Liver (tissue), 3 donors: ENCODE measurements at regions not wholly inside any gene's neighbourhood (a gene's known extent, or its start where the extent isn't known, plus 50 kb on each side); places are given as distances from the start of the nearest gene placed in this dataset.

Experiments used
- ATF3 ChIP-seq: IDR thresholded peaks from 2 replicates; pipeline ENCODE4 v1.6.1; 2016; ENCODE audit warnings: antibody characterized with exemption
- GABPA ChIP-seq, 2 donors: IDR thresholded peaks in 1 of 2; conservative IDR thresholded peaks in 1 of 2; 2 replicates each; pipeline ENCODE4 v1.6.1; 2016; ENCODE audit warnings: antibody characterized with exemption in 2 of 2, mild to moderate bottlenecking in 1 of 2, moderate library complexity in 1 of 2
- HNF4A ChIP-seq, 2 donors: conservative IDR thresholded peaks; 2 replicates each; pipeline ENCODE4 v1.6.1; 2016; ENCODE audit warnings: antibody characterized with exemption in 2 of 2, mild to moderate bottlenecking in 2 of 2
- HNF4G ChIP-seq: IDR thresholded peaks from 2 replicates; pipeline ENCODE4 v1.6.1; 2016; ENCODE audit warnings: antibody characterized with exemption
- JUND ChIP-seq, 2 donors: IDR thresholded peaks; 2 replicates each; pipeline ENCODE4 v1.6.1; 2016; ENCODE audit warnings: antibody characterized with exemption in 2 of 2
- MAX ChIP-seq: IDR thresholded peaks from 2 replicates; pipeline ENCODE4 v1.6.1; 2016; ENCODE audit warnings: antibody characterized with exemption
- NR2F2 ChIP-seq: IDR thresholded peaks from 2 replicates; pipeline ENCODE4 v1.6.1; 2016; ENCODE audit warnings: antibody characterized with exemption
- RAD21 ChIP-seq, 2 donors: IDR thresholded peaks; 2 replicates each; pipeline ENCODE4 v1.6.1; 2016; ENCODE audit warnings: antibody characterized with exemption in 2 of 2, mild to moderate bottlenecking in 2 of 2
- REST ChIP-seq: IDR thresholded peaks from 2 replicates; pipeline ENCODE4 v1.6.1; 2016; ENCODE audit warnings: antibody characterized with exemption, mild to moderate bottlenecking
- SP1 ChIP-seq: IDR thresholded peaks from 2 replicates; pipeline ENCODE4 v1.6.1; 2018; ENCODE audit warnings: antibody characterized with exemption, mild to moderate bottlenecking
- TAF1 ChIP-seq: conservative IDR thresholded peaks from 2 replicates; pipeline ENCODE4 v1.6.1; 2016; ENCODE audit warnings: antibody characterized with exemption, mild to moderate bottlenecking
- YY1 ChIP-seq: IDR thresholded peaks from 2 replicates; pipeline ENCODE4 v1.6.1; 2016; ENCODE audit warnings: antibody characterized with exemption, mild to moderate bottlenecking
- TF ChIP-seq, protein P1 (sequence below): fragments of 150-350 bp; IDR thresholded peaks from 2 replicates; pipeline ENCODE4 v1.5.1; 2017; ENCODE audit warnings: improper control_type of control experiment, low read depth, low read length; ENCODE audit not compliant: missing input control
- TF ChIP-seq, protein P2 (sequence below): IDR thresholded peaks from 2 replicates; pipeline ENCODE4 v1.6.1; 2016; ENCODE audit warnings: antibody characterized with exemption
- donor health status: healthy.
- donor health status: healthy.

DNA sequence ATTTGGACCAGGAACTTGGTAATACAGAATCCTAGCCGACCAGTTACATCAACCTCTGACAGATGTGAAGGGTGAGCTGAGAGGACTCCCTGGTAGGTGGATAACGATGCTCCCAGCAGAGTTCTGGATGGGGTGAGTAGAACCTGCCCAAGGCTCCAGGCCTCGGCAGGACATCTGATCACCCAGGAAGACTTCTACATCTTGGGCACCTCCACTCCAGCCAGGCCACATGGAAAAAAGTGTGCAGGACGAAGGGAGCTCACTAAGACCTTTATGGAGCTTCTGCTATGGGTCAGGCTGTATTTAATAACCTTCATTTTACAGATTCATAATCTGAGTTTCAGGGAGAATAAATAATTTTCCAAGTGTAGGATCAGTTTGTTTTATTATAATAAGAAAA, 1028.7 kb downstream of the BCL11B start:
- TF ChIP-seq REST, result no peak
- TF ChIP-seq, protein P1, sequence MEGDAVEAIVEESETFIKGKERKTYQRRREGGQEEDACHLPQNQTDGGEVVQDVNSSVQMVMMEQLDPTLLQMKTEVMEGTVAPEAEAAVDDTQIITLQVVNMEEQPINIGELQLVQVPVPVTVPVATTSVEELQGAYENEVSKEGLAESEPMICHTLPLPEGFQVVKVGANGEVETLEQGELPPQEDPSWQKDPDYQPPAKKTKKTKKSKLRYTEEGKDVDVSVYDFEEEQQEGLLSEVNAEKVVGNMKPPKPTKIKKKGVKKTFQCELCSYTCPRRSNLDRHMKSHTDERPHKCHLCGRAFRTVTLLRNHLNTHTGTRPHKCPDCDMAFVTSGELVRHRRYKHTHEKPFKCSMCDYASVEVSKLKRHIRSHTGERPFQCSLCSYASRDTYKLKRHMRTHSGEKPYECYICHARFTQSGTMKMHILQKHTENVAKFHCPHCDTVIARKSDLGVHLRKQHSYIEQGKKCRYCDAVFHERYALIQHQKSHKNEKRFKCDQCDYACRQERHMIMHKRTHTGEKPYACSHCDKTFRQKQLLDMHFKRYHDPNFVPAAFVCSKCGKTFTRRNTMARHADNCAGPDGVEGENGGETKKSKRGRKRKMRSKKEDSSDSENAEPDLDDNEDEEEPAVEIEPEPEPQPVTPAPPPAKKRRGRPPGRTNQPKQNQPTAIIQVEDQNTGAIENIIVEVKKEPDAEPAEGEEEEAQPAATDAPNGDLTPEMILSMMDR, result no peak
- TF ChIP-seq JUND (IDR thresholded peaks at IDR 0.05), result no peak
- no peak for TF ChIP-seq ATF3
- no peak for TF ChIP-seq YY1
- TF ChIP-seq TAF1, result no peak
- TF ChIP-seq GABPA (IDR thresholded peaks at IDR 0.05 in 1 of 2, conservative IDR thresholded peaks at IDR 0.05 in 1 of 2), result no peak
- TF ChIP-seq, protein P2, sequence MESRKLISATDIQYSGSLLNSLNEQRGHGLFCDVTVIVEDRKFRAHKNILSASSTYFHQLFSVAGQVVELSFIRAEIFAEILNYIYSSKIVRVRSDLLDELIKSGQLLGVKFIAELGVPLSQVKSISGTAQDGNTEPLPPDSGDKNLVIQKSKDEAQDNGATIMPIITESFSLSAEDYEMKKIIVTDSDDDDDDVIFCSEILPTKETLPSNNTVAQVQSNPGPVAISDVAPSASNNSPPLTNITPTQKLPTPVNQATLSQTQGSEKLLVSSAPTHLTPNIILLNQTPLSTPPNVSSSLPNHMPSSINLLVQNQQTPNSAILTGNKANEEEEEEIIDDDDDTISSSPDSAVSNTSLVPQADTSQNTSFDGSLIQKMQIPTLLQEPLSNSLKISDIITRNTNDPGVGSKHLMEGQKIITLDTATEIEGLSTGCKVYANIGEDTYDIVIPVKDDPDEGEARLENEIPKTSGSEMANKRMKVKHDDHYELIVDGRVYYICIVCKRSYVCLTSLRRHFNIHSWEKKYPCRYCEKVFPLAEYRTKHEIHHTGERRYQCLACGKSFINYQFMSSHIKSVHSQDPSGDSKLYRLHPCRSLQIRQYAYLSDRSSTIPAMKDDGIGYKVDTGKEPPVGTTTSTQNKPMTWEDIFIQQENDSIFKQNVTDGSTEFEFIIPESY, result no peak
- no peak for TF ChIP-seq RAD21 (IDR thresholded peaks at IDR 0.05)
- no peak for TF ChIP-seq SP1
- TF ChIP-seq HNF4A (conservative IDR thresholded peaks at IDR 0.05), result no peak
- no peak for TF ChIP-seq HNF4G
- no peak for TF ChIP-seq MAX
- TF ChIP-seq NR2F2, result no peak
